Eye (tissue), 1 donor: ENCODE measurements at regions not wholly inside any gene's neighbourhood (a gene's known extent, or its start where the extent isn't known, plus 50 kb on each side); places are given as distances from the start of the nearest gene placed in this dataset.
A peak's percentile ranks its signal among the peaks of the same experiment; 100 is the strongest.

Experiments
- DNase-seq: peaks from one replicate; pipeline ENCODE4 v3.0.0-alpha.2; 2015

- no peak for DNase-seq
Measured at GRCh38 chr15:85943791-85944190, 135.9 kb upstream of the AGBL1 start.

GRCh38 chr15:85947021-85947420 lies 132.7 kb upstream of the AGBL1 start:
- no peak for DNase-seq

GRCh38 chr15:85947936-85948335 lies 131.7 kb upstream of the AGBL1 start:
- no peak for DNase-seq

GRCh38 chr15:85950101-85950500 lies 129.6 kb upstream of the AGBL1 start:
- no peak for DNase-seq

- DNase-seq = no peak
Measured at GRCh38 chr15:85954586-85954985, 125.1 kb upstream of the AGBL1 start.

- no peak for DNase-seq
Measured at GRCh38 chr15:85955501-85956391, 123.9 kb upstream of the AGBL1 start.

- no peak for DNase-seq
Measured at GRCh38 chr15:85956532-85957275, 123.0 kb upstream of the AGBL1 start.

GRCh38 chr15:85959611-85960010 lies 120.1 kb upstream of the AGBL1 start:
- DNase-seq = no peak

- no peak for DNase-seq
Measured at GRCh38 chr15:85960381-85960780, 119.3 kb upstream of the AGBL1 start.

- no peak for DNase-seq
Measured at GRCh38 chr15:85961821-85962220, 117.8 kb upstream of the AGBL1 start.

GRCh38 chr15:85963262-85963760 lies 116.4 kb upstream of the AGBL1 start:
- DNase-seq = no peak

- DNase-seq = no peak
Measured at GRCh38 chr15:85964471-85964870, 115.2 kb upstream of the AGBL1 start.

- no peak for DNase-seq
Measured at GRCh38 chr15:85967553-85967952, 112.1 kb upstream of the AGBL1 start.

GRCh38 chr15:85972805-85973540 lies 106.7 kb upstream of the AGBL1 start:
- no peak for DNase-seq

GRCh38 chr15:85973584-85974347 lies 105.9 kb upstream of the AGBL1 start:
- peak; percentile 46 for DNase-seq

GRCh38 chr15:85974348-85974705 lies 105.3 kb upstream of the AGBL1 start:
- no peak for DNase-seq

- DNase-seq = no peak
Measured at GRCh38 chr15:85974742-85975141, 104.9 kb upstream of the AGBL1 start.

GRCh38 chr15:85976102-85976501 lies 103.6 kb upstream of the AGBL1 start:
- no peak for DNase-seq

- no peak for DNase-seq
Measured at GRCh38 chr15:85976986-85977385, 102.7 kb upstream of the AGBL1 start.

- no peak for DNase-seq
Measured at GRCh38 chr15:85977586-85977985, 102.1 kb upstream of the AGBL1 start.

GRCh38 chr15:85979929-85980328 lies 99.7 kb upstream of the AGBL1 start:
- DNase-seq = no peak

- no peak for DNase-seq
Measured at GRCh38 chr15:85980946-85981345, 98.7 kb upstream of the AGBL1 start.

GRCh38 chr15:85984241-85984640 lies 95.4 kb upstream of the AGBL1 start:
- no peak for DNase-seq
